GM10266 (cell line): ENCODE measurements at regions not wholly inside any gene's neighbourhood (a gene's known extent, or its start where the extent isn't known, plus 50 kb on each side); places are given as distances from the start of the nearest gene placed in this dataset.

ENCODE experiments used
- DNase-seq: peaks from one replicate; pipeline ENCODE4 v3.0.0; 2012; ENCODE audit errors: extremely low spot score
- TF ChIP-seq, protein P1 (sequence below): IDR thresholded peaks from 2 replicates; pipeline ENCODE4 v1.5.1; 2012; ENCODE audit warnings: mild to moderate bottlenecking, low read depth; ENCODE audit not compliant: control insufficient read depth, insufficient read depth; ENCODE audit errors: missing control alignments

- no peak for DNase-seq
- TF ChIP-seq, protein P1, sequence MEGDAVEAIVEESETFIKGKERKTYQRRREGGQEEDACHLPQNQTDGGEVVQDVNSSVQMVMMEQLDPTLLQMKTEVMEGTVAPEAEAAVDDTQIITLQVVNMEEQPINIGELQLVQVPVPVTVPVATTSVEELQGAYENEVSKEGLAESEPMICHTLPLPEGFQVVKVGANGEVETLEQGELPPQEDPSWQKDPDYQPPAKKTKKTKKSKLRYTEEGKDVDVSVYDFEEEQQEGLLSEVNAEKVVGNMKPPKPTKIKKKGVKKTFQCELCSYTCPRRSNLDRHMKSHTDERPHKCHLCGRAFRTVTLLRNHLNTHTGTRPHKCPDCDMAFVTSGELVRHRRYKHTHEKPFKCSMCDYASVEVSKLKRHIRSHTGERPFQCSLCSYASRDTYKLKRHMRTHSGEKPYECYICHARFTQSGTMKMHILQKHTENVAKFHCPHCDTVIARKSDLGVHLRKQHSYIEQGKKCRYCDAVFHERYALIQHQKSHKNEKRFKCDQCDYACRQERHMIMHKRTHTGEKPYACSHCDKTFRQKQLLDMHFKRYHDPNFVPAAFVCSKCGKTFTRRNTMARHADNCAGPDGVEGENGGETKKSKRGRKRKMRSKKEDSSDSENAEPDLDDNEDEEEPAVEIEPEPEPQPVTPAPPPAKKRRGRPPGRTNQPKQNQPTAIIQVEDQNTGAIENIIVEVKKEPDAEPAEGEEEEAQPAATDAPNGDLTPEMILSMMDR = no peak
These were observed 129.9 kb upstream of the ZNF644 start for GRCh38 chr1:91151702-91152101.

GRCh38 chr1:91148641-91149069, 126.8 kb upstream of the ZNF644 start:
- DNase-seq = no peak

GRCh38 chr1:91141858-91142257, 120.0 kb upstream of the ZNF644 start:
- no peak for DNase-seq
- TF ChIP-seq, protein P1 = no peak

More at GRCh38 chr1:91148641-91149069, 126.8 kb upstream of the ZNF644 start:
- TF ChIP-seq, protein P1 = no peak

DNA sequence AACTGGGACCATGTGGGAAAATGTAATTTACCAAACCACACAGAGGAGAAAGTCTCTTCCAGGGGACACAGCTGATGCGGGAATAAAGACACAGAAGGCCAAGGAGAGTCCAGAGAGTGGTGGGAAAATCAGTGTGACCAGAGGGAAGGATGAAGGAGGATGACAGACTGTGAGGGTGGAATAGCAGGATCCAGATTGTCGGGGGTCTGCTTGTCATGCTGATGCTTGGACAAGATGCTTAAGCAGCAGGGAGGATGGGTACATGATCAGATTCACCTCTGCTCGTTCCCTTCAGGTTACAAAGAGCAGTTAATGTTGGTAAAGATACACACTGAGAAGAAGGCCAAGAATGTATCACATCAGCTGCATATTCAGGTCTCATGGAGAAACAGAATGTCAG, 117.1 kb upstream of the ZNF644 start:
- TF ChIP-seq, protein P1 = no peak
- DNase-seq = no peak

DNA sequence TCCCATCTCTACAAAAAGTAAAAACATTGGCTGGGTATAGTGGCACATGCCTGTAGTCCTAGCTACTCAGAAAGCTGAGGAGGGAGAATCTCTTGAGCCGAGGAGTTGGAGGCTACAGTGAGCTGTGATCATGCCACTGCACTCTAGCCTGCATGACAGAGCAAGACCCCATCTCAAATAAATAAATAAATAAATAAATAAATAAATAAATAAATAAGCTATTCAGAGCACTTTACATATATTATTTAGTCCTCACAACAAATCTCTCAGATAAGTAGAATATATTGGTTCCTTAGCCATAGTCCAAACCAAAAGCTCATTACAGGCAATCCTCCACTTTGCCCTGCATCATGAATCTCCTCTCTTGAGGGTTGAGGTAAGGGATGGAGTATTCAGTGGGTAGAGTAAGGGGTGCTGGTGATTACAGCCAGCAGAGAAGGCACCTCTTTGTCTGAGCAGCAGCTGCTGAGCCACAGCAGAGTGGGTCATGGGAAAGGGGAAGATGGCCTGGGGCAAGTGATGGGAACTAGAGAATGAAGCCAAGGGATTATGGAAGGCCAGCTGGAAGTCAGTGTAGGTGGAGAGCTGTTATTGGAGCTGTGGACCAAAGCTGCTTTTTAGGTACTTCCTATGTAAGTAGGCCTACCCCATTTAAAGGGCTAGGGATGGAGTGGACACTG, 115.5 kb upstream of the ZNF644 start:
- DNase-seq = no peak
- TF ChIP-seq, protein P1 = no peak

- no peak for DNase-seq
- TF ChIP-seq, protein P1 = no peak
These were observed 114.0 kb upstream of the ZNF644 start for GRCh38 chr1:91135799-91136198.

DNA sequence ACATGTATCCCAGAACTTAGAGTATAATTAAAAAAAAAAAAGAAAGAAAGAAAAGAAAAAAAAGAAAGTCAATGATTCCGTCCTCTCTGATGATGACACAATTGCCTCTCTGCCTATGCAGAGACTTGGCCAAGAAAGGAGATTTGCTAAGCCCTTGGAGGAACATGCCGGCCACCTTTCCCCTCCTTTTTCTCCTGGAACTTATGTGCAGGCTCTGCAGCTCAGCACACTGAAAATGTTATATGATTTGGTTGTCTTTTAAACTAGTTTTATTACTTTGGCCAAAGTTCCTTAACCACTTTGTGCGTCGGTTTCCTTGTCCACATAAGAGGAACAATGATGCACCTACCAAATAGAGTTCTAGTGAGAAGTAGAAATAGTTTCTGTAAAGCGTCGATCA, 111.4 kb upstream of the ZNF644 start:
- DNase-seq = no peak
- TF ChIP-seq, protein P1 = no peak
